Astrocyte of the cerebellum (primary cell): ENCODE measurements at regions not wholly inside any gene's neighbourhood (a gene's known extent, or its start where the extent isn't known, plus 50 kb on each side); places are given as distances from the start of the nearest gene placed in this dataset.

Experiments used
- DNase-seq: peaks from one replicate; pipeline ENCODE4 v3.0.0-alpha.2; 2011; ENCODE audit warnings: low read depth
- H3K4me3 ChIP-seq: 2 replicates; pipeline ENCODE4 v1.5.1; 2011; ENCODE audit warnings: mild to moderate bottlenecking, low read depth, low read length, moderate library complexity
- in situ Hi-C: cut with HindIII; loops from 2 replicates; pipeline ENCODE4 v1.10.0; 2017; ENCODE audit warnings: low sequenced_read_pairs
- TF ChIP-seq, protein P1 (sequence below): IDR thresholded peaks from 2 replicates; pipeline ENCODE4 v1.5.1; 2012; ENCODE audit warnings: low read length, low read depth, moderate library complexity, mild to moderate bottlenecking; ENCODE audit errors: missing control alignments

DNA sequence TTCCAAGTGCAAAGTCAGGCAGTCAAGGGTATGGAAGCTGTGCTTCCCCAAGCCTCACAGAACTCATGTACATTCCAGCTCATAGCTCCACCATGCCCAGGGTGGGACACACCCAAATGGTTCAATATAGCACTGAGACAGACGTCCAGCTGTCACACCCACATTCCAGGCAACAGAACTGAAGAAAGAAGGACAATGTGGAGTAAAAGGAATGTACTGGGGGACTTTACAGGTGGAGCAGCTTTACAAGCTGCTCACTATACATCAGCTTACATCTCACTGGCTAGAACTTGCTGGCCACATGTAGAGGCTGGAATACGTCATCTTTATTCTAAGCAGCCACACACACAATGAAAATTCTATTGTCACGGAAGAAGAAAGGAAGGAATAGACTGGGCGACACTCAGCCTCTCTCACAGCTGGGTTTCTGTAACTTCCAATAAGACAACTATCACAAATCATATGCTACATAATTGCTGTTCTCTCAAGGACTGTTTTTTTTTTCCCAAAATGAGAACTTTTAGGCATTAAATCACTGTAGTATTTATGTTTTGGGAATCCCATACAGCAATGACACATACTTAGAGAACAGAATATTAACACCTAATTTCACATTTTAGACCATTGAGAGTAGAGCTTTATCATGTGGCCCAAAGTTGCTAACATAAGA lies 86.1 kb downstream of the KLF12 start:
- DNase-seq: no peak
- no peak overlapping the region for H3K4me3 ChIP-seq
- in situ Hi-C loops: no loop called here
- TF ChIP-seq, protein P1, sequence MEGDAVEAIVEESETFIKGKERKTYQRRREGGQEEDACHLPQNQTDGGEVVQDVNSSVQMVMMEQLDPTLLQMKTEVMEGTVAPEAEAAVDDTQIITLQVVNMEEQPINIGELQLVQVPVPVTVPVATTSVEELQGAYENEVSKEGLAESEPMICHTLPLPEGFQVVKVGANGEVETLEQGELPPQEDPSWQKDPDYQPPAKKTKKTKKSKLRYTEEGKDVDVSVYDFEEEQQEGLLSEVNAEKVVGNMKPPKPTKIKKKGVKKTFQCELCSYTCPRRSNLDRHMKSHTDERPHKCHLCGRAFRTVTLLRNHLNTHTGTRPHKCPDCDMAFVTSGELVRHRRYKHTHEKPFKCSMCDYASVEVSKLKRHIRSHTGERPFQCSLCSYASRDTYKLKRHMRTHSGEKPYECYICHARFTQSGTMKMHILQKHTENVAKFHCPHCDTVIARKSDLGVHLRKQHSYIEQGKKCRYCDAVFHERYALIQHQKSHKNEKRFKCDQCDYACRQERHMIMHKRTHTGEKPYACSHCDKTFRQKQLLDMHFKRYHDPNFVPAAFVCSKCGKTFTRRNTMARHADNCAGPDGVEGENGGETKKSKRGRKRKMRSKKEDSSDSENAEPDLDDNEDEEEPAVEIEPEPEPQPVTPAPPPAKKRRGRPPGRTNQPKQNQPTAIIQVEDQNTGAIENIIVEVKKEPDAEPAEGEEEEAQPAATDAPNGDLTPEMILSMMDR: no peak

DNA sequence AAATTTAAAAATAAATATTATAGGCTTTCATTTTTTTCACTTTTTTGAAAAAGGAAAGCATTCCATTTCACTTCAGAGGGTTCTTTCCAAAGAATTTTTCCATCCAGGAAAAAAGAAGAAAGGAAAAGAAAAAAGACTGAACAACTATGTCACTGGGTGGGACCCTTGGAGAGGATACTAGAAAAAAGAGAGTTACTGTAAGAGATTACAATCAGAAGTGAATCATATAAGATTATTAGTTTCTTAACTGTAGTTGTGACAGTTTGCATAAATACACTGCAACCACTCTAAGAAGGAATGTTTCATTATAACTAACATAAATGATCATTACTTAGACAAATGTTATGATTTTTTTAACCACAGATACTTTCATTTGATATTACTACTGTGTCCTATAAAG lies 87.8 kb downstream of the KLF12 start:
- in situ Hi-C loops: no loop called here
- TF ChIP-seq, protein P1: no peak
- no peak overlapping the region for H3K4me3 ChIP-seq
- DNase-seq: no peak

DNA sequence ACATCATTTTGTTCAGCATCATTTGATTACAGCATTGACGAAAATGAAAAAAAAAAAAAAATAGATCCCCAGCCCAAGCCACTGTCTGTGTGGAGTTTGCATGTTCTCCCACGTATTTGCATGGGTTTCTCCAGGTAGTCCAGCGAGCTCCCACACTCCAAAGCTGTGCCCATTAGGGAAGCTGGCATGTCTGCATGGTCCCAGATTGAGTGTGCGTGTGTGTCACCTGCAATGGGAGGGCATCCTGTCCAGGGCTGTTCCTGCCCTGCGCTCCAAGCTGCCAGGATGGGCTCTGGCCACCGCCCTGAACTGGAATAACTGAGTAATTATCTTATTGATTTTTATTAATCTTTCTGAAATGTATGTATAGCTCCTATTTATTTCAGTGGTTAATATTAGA lies 88.6 kb downstream of the KLF12 start:
- DNase-seq: no peak
- no peak overlapping the region for H3K4me3 ChIP-seq
- TF ChIP-seq, protein P1: no peak
- in situ Hi-C loops: no loop called here

DNA sequence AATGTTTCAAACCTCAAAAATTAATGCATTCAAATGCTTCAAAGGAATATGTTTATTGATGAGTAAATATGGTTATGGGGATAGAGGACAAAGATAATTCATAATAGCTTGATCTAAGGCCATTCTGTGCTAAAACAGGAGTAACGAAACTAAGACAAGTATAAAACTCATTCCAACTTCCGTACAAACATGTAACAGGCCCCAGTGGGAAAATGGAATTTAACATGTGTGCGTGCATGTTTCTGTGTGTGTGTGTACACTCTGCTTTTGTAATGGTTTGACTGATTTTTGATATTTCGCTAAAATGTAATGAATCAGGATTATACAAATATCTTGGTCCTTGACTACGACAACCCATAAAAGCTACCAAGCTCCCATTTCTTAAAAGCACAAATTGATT lies 91.0 kb downstream of the KLF12 start:
- TF ChIP-seq, protein P1: no peak
- DNase-seq: no peak
- in situ Hi-C loops: no loop called here
- no peak overlapping the region for H3K4me3 ChIP-seq

DNA sequence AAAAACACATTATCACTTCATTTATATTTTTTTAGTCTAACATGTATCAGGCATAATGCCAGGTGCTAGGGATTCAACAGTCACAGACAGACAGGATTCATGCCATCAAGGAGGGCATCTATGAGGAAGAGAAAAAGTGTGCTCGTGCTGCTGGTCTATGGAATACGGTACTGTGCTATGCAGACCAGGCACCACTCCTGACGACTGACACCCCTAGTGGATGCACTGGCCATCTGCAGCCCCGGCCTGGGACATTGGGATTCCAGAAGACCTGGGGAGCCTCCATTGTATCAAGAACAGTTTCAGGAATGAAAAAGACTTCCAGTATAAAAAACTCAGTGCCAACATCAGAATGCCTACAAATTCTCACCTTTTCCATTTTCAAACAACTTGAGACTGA lies 94.0 kb downstream of the KLF12 start:
- TF ChIP-seq, protein P1: peak; percentile 67

DNA sequence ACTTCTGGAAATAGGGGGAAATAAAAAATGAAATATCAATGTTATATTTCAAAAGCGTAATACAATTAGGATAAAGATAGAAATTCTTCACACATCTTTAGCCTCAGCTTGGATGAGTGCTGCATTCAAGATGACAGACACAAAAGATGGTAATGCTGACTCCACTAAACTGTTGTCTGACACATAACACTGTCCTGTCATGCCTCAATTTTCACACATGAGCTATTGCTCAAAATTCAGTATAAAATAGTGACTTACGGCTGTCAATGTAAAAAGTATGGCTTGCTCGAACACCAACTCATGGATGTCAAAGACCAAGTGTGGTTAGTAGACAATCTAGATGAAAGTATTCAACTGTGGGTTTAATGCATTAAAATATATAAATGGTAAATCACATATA lies 94.5 kb downstream of the KLF12 start:
- no peak for DNase-seq
- TF ChIP-seq, protein P1: no peak
- H3K4me3 ChIP-seq: no peak overlapping the region
- in situ Hi-C loops: no loop called here

More for the DNA sequence above, 94.0 kb downstream of the KLF12 start:
- H3K4me3 ChIP-seq: no peak overlapping the region
- in situ Hi-C loops: no loop called here
- DNase-seq: no peak

DNA sequence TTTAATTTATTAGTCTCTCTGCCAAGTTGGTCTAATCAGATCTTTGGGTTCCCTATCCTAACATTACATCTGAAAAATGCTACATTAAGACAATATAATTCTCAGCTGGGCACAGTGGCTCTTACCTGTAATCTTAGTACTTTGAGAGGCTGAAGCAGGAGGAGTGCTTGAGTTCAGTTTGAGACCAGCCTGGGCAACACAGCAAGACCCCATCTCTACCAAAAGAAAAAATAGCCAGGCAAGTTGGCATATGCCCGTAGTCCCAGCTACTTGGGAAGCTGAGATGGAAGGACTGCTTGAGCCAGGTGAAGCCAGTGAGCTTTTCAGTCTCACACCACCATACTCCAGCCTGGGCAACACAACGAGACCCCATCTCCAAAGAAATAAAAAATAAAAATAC lies 95.0 kb downstream of the KLF12 start:
- in situ Hi-C loops: no loop called here
- DNase-seq: no peak
- H3K4me3 ChIP-seq: no peak overlapping the region
- TF ChIP-seq, protein P1: no peak
